Activated CD8-positive, alpha-beta T cell treated with anti-CD3 and anti-CD28 coated beads for 36 hours (primary cell): ENCODE measurements at regions not wholly inside any gene's neighbourhood (a gene's known extent, or its start where the extent isn't known, plus 50 kb on each side); places are given as distances from the start of the nearest gene placed in this dataset.

Experiments
- ATAC-seq: fragments of 200-7000 bp; cut with Tn5 transposase; one replicate; pipeline ENCODE4 v1.10.0; 2021; ENCODE audit warnings: mild to moderate bottlenecking, moderate library complexity
- CTCF ChIA-PET: fragments of 350-600 bp; sonication (Branson Sonifier 250); formaldehyde crosslinking; loops from one replicate; lab custom pipeline; 2021; ENCODE audit warnings: antibody characterized with exemption; lab: Charles Lee
- POLR2A ChIA-PET: fragments of 350-600 bp; sonication (Branson Sonifier 250); formaldehyde crosslinking; loops from one replicate; lab custom pipeline; 2021; ENCODE audit warnings: antibody characterized with exemption; lab: Charles Lee
- DNase-seq: peaks from one replicate; pipeline ENCODE4 v3.0.0-alpha.2; 2020
- H3K27ac Mint-ChIP-seq: one replicate; pipeline ENCODE4 v1.8.0; 2021; ENCODE audit warnings: mild to moderate bottlenecking, mixed read lengths
- H3K27me3 Mint-ChIP-seq: one replicate; pipeline ENCODE4 v1.8.0; 2021; ENCODE audit warnings: mixed read lengths
- H3K36me3 Mint-ChIP-seq: one replicate; pipeline ENCODE4 v1.8.0; 2021; ENCODE audit warnings: low read depth, mixed read lengths
- H3K4me1 Mint-ChIP-seq: one replicate; pipeline ENCODE4 v1.8.0; 2021; ENCODE audit warnings: low read depth, mixed read lengths
- H3K4me3 Mint-ChIP-seq: one replicate; pipeline ENCODE4 v1.8.0; 2021; ENCODE audit warnings: mild to moderate bottlenecking, moderate library complexity, mixed read lengths
- H3K9me3 Mint-ChIP-seq: one replicate; pipeline ENCODE4 v1.8.0; 2021; ENCODE audit warnings: mixed read lengths
- intact Hi-C: fragments of 100-400 bp; cut with micrococcal nuclease; formaldehyde crosslinking; loops from one replicate; pipeline ENCODE4 v1.10.0; 2022
- TF ChIP-seq, protein P1 (sequence below): fragments of 200-600 bp; IDR thresholded peaks from one replicate; pipeline ENCODE4 v1.8.0; 2022; ENCODE audit warnings: antibody characterized with exemption, mild to moderate bottlenecking

DNA sequence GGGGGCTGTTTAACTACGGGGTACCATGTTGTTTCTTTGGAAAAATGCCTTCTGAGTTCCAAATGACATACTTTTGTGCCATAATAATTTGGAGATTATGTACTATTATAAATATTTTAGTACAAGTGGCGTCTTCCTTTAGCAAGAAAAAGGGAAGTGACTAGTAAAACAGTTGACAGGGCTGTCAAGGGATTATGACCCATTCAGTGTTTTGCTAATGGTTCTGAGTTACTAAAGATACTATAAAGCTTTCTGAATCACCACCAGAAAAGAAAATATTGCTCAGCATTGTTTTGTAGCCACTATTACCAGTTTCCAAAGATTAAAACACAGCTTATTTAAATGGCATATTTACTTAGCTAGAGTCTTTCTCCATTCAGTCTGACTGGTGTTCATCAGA lies 334.9 kb downstream of the SNAPC1 start:
- Mint-ChIP-seq H3K4me3 (no peak overlapping the region), H3K27ac (no peak overlapping the region), H3K27me3 (peaks cover 5% of the 10 kb centered on the region), H3K4me1 (no peaks in the 10 kb centered on the region), H3K36me3 (no peaks in the 10 kb centered on the region), H3K9me3 (peaks cover 3% of the 10 kb centered on the region)
- ATAC-seq (no peak), DNase-seq (no peak)
- TF ChIP-seq, protein P1, sequence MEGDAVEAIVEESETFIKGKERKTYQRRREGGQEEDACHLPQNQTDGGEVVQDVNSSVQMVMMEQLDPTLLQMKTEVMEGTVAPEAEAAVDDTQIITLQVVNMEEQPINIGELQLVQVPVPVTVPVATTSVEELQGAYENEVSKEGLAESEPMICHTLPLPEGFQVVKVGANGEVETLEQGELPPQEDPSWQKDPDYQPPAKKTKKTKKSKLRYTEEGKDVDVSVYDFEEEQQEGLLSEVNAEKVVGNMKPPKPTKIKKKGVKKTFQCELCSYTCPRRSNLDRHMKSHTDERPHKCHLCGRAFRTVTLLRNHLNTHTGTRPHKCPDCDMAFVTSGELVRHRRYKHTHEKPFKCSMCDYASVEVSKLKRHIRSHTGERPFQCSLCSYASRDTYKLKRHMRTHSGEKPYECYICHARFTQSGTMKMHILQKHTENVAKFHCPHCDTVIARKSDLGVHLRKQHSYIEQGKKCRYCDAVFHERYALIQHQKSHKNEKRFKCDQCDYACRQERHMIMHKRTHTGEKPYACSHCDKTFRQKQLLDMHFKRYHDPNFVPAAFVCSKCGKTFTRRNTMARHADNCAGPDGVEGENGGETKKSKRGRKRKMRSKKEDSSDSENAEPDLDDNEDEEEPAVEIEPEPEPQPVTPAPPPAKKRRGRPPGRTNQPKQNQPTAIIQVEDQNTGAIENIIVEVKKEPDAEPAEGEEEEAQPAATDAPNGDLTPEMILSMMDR, result no peak
- intact Hi-C loops, result no loop called here
- CTCF ChIA-PET, result interaction anchor here (1.1 kb wide), 1 partner anchor 29 kb away, joined by 3 read pairs; no protein-coding TSS in a partner anchor
- POLR2A ChIA-PET, result no interaction called here

DNA sequence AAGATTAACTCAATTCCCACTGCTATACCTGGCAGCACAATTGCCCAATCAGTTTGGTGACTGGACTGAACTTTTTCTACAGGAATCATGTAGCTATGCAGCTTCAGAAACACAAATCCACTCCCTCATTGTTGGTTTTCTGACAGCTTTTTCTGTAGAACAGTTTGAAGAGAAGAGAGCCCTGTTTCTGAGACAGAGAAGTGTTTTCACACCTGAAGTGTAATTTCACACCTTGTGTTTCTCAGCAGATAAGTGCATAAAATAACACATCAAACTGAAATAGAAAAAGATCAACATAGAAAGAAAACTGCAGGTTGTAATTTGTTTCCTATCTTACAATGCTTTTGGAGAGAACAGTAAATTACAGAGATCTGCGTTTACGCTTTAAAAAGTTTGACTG lies 335.6 kb downstream of the SNAPC1 start:
- DNase-seq, result no peak
- peaks cover 5% of the 10 kb centered on the region for H3K27me3 Mint-ChIP-seq
- ATAC-seq, result no peak
- H3K4me1 Mint-ChIP-seq, result no peaks in the 10 kb centered on the region
- ChIA-PET POLR2A (no interaction called here), CTCF (interaction anchor here (1.1 to 1.6 kb wide), 2 partner anchors 29 to 30 kb away, joined by 3 read pairs; no protein-coding TSS in a partner anchor)
- H3K36me3 Mint-ChIP-seq, result no peaks in the 10 kb centered on the region
- no peak overlapping the region for H3K27ac Mint-ChIP-seq
- TF ChIP-seq, protein P1, result no peak
- peaks cover 3% of the 10 kb centered on the region for H3K9me3 Mint-ChIP-seq
- H3K4me3 Mint-ChIP-seq, result no peak overlapping the region
- intact Hi-C loops, result no loop called here

DNA sequence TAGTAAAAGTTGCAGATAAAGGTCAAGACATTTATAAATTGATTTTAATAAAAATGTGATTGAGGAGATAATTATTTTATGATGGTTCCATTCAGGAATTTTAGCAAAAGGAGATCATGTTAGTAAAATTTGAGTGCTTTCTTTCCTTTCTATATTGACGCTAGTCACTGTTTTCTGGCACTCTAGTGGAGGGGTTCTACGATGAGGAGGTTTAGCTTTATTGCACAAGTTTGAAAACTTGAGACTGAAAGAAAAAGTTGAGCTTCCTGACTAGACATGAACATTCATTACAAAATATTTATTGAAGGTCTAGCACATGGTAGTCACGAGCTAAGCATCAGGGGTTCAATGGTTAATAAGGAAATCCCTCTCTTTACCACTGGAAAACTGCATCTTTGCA lies 336.1 kb downstream of the SNAPC1 start:
- Mint-ChIP-seq H3K27ac (no peak overlapping the region), H3K36me3 (no peaks in the 10 kb centered on the region), H3K9me3 (peaks cover 3% of the 10 kb centered on the region), H3K4me1 (no peaks in the 10 kb centered on the region), H3K4me3 (no peak overlapping the region), H3K27me3 (peaks cover 6% of the 10 kb centered on the region)
- DNase-seq, result no peak
- ChIA-PET CTCF (interaction anchor here (1.1 to 1.6 kb wide), 2 partner anchors 28 to 30 kb away, joined by 3 read pairs; no protein-coding TSS in a partner anchor), POLR2A (no interaction called here)
- no peak for ATAC-seq
- intact Hi-C loops, result no loop called here
- TF ChIP-seq, protein P1, result no peak

DNA sequence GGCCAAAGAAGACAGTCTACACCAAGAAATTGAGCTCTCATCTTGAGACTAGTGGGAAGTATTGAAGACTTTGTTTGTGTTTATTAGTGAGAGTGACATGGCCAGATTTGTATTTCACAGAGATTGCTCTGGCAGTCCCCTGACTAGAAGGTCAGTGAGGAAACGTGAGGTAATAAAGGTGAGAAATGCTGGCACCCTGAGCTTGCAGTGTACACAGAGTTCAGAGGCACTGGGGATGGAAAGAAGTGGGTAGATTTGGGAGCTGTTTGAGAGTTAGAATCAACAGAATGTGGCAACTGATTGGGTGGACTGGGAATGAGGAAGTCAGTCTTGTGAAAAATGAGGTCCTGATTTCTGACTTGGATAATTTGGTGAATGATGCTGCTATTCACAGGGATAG lies 336.9 kb downstream of the SNAPC1 start:
- Mint-ChIP-seq H3K4me1 (no peaks in the 10 kb centered on the region), H3K27ac (no peak overlapping the region), H3K9me3 (peaks cover 3% of the 10 kb centered on the region), H3K4me3 (no peak overlapping the region), H3K27me3 (peaks cover 8% of the 10 kb centered on the region), H3K36me3 (no peaks in the 10 kb centered on the region)
- ChIA-PET POLR2A (no interaction called here), CTCF (interaction anchor here (1.6 to 1.9 kb wide), 2 partner anchors 27 to 29 kb away, joined by 3 to 7 read pairs; no protein-coding TSS in a partner anchor)
- TF ChIP-seq, protein P1, result no peak
- intact Hi-C loops, result no loop called here
- ATAC-seq (no peak), DNase-seq (no peak)

DNA sequence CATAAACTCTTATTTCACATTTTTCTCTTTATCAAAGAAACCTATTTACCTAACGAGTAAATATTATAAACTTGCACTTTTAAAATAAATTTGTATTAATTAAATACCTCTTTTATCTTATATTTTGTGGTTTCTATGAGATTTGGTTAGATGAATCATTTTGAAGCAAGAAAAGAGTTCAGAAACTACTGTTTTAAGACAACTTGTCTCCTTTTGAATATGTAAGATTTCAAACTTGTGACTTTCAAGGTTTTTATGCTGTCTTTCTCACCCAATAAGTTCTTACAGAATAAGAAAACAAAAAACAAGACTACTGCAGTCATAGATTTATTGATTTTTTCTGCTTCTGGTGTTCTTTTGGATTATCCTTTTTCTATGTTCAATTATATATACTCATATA lies 339.0 kb downstream of the SNAPC1 start:
- no peaks in the 10 kb centered on the region for H3K4me1 Mint-ChIP-seq
- H3K36me3 Mint-ChIP-seq, result no peaks in the 10 kb centered on the region
- intact Hi-C loops, result no loop called here
- TF ChIP-seq, protein P1, result no peak
- H3K4me3 Mint-ChIP-seq, result no peak overlapping the region
- no peak overlapping the region for H3K27ac Mint-ChIP-seq
- ChIA-PET CTCF (interaction anchor here (1.7 kb wide), 1 partner anchor 16 kb away, joined by 3 read pairs; no protein-coding TSS in a partner anchor), POLR2A (no interaction called here)
- no peak for DNase-seq
- no peaks in the 10 kb centered on the region for H3K9me3 Mint-ChIP-seq
- no peak for ATAC-seq
- peaks cover 10% of the 10 kb centered on the region for H3K27me3 Mint-ChIP-seq
